HEK293 (cell line): ENCODE measurements at regions not wholly inside any gene's neighbourhood (a gene's known extent, or its start where the extent isn't known, plus 50 kb on each side); places are given as distances from the start of the nearest gene placed in this dataset.

Experiments used
- CTCF ChIA-PET: fragments of 350-600 bp; formaldehyde crosslinking; extraction: SDS; loops from one replicate; lab custom pipeline; 2021; ENCODE audit warnings: antibody characterized with exemption; lab: Yijun Ruan, JAX
- POLR2A ChIA-PET: fragments of 300-600 bp; formaldehyde crosslinking; extraction: SDS; loops from one replicate; lab custom pipeline; 2020; ENCODE audit warnings: antibody characterized with exemption, inconsistent platforms; lab: Yijun Ruan, JAX
- H3K27ac ChIP-seq: fragments of 200-500 bp; sonication (Bioruptor generic); 2 replicates; pipeline ENCODE4 v1.5.1; 2014; ENCODE audit warnings: low read depth, low read length, control low read depth, inconsistent platforms; ENCODE audit errors: extremely low read depth
- H3K36me3 ChIP-seq, 2 experiments: fragments of 200-500 bp in 1 of 2; sonication (Bioruptor generic) in 1 of 2; 1 replicate in 1 of 2; 2 replicates in 1 of 2; pipeline ENCODE4 v1.5.1; 2014 to 2017; ENCODE audit warnings: inconsistent platforms in 2 of 2, low read length in 2 of 2; ENCODE audit not compliant: control insufficient read depth in 2 of 2, insufficient read depth in 1 of 2
- H3K4me1 ChIP-seq: fragments of 200-500 bp; sonication (Bioruptor generic); 2 replicates; pipeline ENCODE4 v1.5.1; 2014; ENCODE audit warnings: mild to moderate bottlenecking, low read length, inconsistent platforms; ENCODE audit not compliant: control insufficient read depth, insufficient read depth
- H3K4me3 ChIP-seq: 2 replicates; pipeline ENCODE4 v1.5.1; 2011; ENCODE audit warnings: low read depth, mild to moderate bottlenecking, control low read depth, low read length, moderate library complexity
- H3K9me3 ChIP-seq: fragments of 200-500 bp; sonication (Bioruptor generic); 2 replicates; pipeline ENCODE4 v1.5.1; 2014; ENCODE audit warnings: low read depth, low read length, inconsistent platforms; ENCODE audit not compliant: control insufficient read depth, insufficient read depth
- AEBP2 ChIP-seq: fragments of 450-650 bp; formaldehyde crosslinking; IDR thresholded peaks from 2 replicates; pipeline ENCODE4 v1.5.1; 2016; ENCODE audit warnings: missing biosample characterization, missing genetic modification characterization, borderline replicate concordance
- CTCF ChIP-seq: fragments of 450-650 bp; formaldehyde crosslinking; IDR thresholded peaks from 2 replicates; pipeline ENCODE4 v1.5.1; 2016; ENCODE audit warnings: missing biosample characterization, missing genetic modification characterization
- FEZF1 ChIP-seq: fragments of 450-650 bp; formaldehyde crosslinking; IDR thresholded peaks from 2 replicates; pipeline ENCODE4 v1.5.1; 2016; ENCODE audit warnings: missing biosample characterization, missing genetic modification characterization
- HOXD13 ChIP-seq: sonication (generic); formaldehyde crosslinking; IDR thresholded peaks from 2 replicates; pipeline ENCODE4 v1.8.0; 2022; ENCODE audit warnings: missing genetic modification reagents, borderline replicate concordance
- KLF17 ChIP-seq: fragments of 450-650 bp; formaldehyde crosslinking; IDR thresholded peaks from 2 replicates; pipeline ENCODE4 v1.5.1; 2016; ENCODE audit warnings: missing biosample characterization, missing genetic modification characterization
- SP2 ChIP-seq: fragments of 450-650 bp; formaldehyde crosslinking; IDR thresholded peaks from 2 replicates; pipeline ENCODE4 v1.5.1; 2016; ENCODE audit warnings: missing biosample characterization, missing genetic modification characterization
- ZBTB11 ChIP-seq: fragments of 450-650 bp; formaldehyde crosslinking; conservative IDR thresholded peaks from 2 replicates; pipeline ENCODE4 v1.5.1; 2016; ENCODE audit warnings: low read depth, missing biosample characterization, missing genetic modification characterization
- ZNF202 ChIP-seq: fragments of 450-650 bp; formaldehyde crosslinking; IDR thresholded peaks from 2 replicates; pipeline ENCODE4 v1.5.1; 2016; ENCODE audit warnings: missing biosample characterization, missing genetic modification characterization, borderline replicate concordance
- ZNF24 ChIP-seq: fragments of 450-650 bp; formaldehyde crosslinking; IDR thresholded peaks from 2 replicates; pipeline ENCODE4 v1.5.1; 2016; ENCODE audit warnings: missing biosample characterization, missing genetic modification characterization
- ZNF248 ChIP-seq: fragments of 450-650 bp; formaldehyde crosslinking; IDR thresholded peaks from 2 replicates; pipeline ENCODE4 v1.5.1; 2017; ENCODE audit warnings: missing biosample characterization, missing genetic modification characterization
- ZNF274 ChIP-seq, 2 experiments: fragments of 200-500 bp in 1 of 2; fragments of 450-650 bp in 1 of 2; sonication (Bioruptor generic) in 1 of 2; formaldehyde crosslinking in 1 of 2; IDR thresholded peaks; 2 replicates each; pipeline versions ENCODE4 v1.5.1 to v1.6.1; 2014 to 2016; ENCODE audit warnings: borderline replicate concordance in 1 of 2, inconsistent platforms in 1 of 2, low read length in 1 of 2, missing biosample characterization in 1 of 2, missing genetic modification characterization in 1 of 2
- ZNF362 ChIP-seq: fragments of 450-650 bp; formaldehyde crosslinking; IDR thresholded peaks from 2 replicates; pipeline ENCODE4 v1.5.1; 2016; ENCODE audit warnings: missing biosample characterization, missing genetic modification characterization
- ZNF398 ChIP-seq: fragments of 450-650 bp; formaldehyde crosslinking; IDR thresholded peaks from 2 replicates; pipeline ENCODE4 v1.5.1; 2017; ENCODE audit warnings: missing biosample characterization, missing genetic modification characterization
- ZNF510 ChIP-seq: fragments of 450-650 bp; formaldehyde crosslinking; IDR thresholded peaks from 2 replicates; pipeline ENCODE4 v1.5.1; 2018; ENCODE audit warnings: mild to moderate bottlenecking, missing genetic modification characterization, missing biosample characterization; ENCODE audit not compliant: insufficient replicate concordance
- ZNF518A ChIP-seq: fragments of 450-650 bp; formaldehyde crosslinking; conservative IDR thresholded peaks from 2 replicates; pipeline ENCODE4 v1.5.1; 2016; ENCODE audit warnings: low read depth, missing biosample characterization, missing genetic modification characterization
- ZNF629 ChIP-seq: fragments of 450-650 bp; formaldehyde crosslinking; IDR thresholded peaks from 2 replicates; pipeline ENCODE4 v1.5.1; 2017; ENCODE audit warnings: missing biosample characterization, missing genetic modification characterization
- ZNF704 ChIP-seq: fragments of 450-650 bp; formaldehyde crosslinking; IDR thresholded peaks from 2 replicates; pipeline ENCODE4 v1.5.1; 2016; ENCODE audit warnings: missing biosample characterization, missing genetic modification characterization
- ZNF843 ChIP-seq: fragments of 450-650 bp; formaldehyde crosslinking; IDR thresholded peaks from 2 replicates; pipeline ENCODE4 v1.5.1; 2016; ENCODE audit warnings: missing biosample characterization, missing genetic modification characterization

- TF ChIP-seq ZBTB11 (tag by site-specific recombination) (no peak), ZNF518A (tag by site-specific recombination) (no peak), FEZF1 (tag by site-specific recombination) (no peak), SP2 (tag by site-specific recombination) (no peak), ZNF202 (no peak), ZNF629 (no peak), ZNF248 (tag by site-specific recombination) (no peak), ZNF274 (IDR thresholded peaks at IDR 0.05; ENCODE audit: low read length) (no peak), ZNF274 (tag by site-specific recombination; IDR thresholded peaks at IDR 0.05; ENCODE audit: borderline replicate concordance) (no peak), ZNF362 (tag by site-specific recombination) (no peak)
Observed at GRCh38 chr18:42268186-42268725, 313.2 kb downstream of the PIK3C3 start (continued).

GRCh38 chr18:42268798-42269197 lies 313.8 kb downstream of the PIK3C3 start:
- Histone ChIP-seq H3K27ac (no peak overlapping the region), H3K4me1 (peaks cover 4% of the 10 kb centered on the region; the same call in 1 of the 2 replicates), H3K36me3 (no peaks in the 10 kb centered on the region), H3K4me3 (no peak overlapping the region), H3K9me3 (no peaks in the 10 kb centered on the region; the same call in 1 of the 2 replicates)
- POLR2A ChIA-PET = no interaction called here
- CTCF ChIA-PET = interaction anchor here (1.0 to 1.1 kb wide), 2 partner anchors 143 to 154 kb away, joined by 3 to 5 read pairs; no protein-coding TSS in a partner anchor
- no peak for TF ChIP-seq ZNF843 (tag by site-specific recombination)
- TF ChIP-seq ZNF704 (tag by site-specific recombination) = no peak
- TF ChIP-seq ZNF24 (tag by site-specific recombination) = no peak
- TF ChIP-seq HOXD13 (CRISPR knock-in tag) = no peak
- no peak for TF ChIP-seq ZNF398
- no peak for TF ChIP-seq KLF17 (tag by site-specific recombination)
- no peak for TF ChIP-seq CTCF (tag by site-specific recombination)
- no peak for TF ChIP-seq AEBP2 (tag by site-specific recombination)
- no peak for TF ChIP-seq ZNF510 (tag by site-specific recombination)
